H1 (cell line): ENCODE measurements at regions not wholly inside any gene's neighbourhood (a gene's known extent, or its start where the extent isn't known, plus 50 kb on each side); places are given as distances from the start of the nearest gene placed in this dataset.

Source experiments
- CEBPB ChIP-seq: IDR thresholded peaks from 2 replicates; pipeline ENCODE4 v1.6.1; 2012; ENCODE audit warnings: low read depth, low read length
- CTCF ChIP-seq, 3 experiments: IDR thresholded peaks; 1 replicate in 2 of 3; 2 replicates in 1 of 3; pipeline versions ENCODE4 v1.5.1 to v1.6.1; 2011; ENCODE audit warnings: low read length in 3 of 3, mild to moderate bottlenecking in 3 of 3, inconsistent platforms in 2 of 3, low read depth in 1 of 3, moderate library complexity in 1 of 3; ENCODE audit not compliant: insufficient read depth in 1 of 3; ENCODE audit errors: control extremely low read depth in 1 of 3
- EZH2 ChIP-seq: fragments of 200-600 bp; sonication (generic); IDR thresholded peaks from 2 replicates; pipeline ENCODE4 v1.7.1; 2012; ENCODE audit warnings: low read depth, mild to moderate bottlenecking, moderate library complexity, low read length, inconsistent platforms; ENCODE audit not compliant: severe bottlenecking
- GABPA ChIP-seq: IDR thresholded peaks from 2 replicates; pipeline ENCODE4 v1.6.1; 2011; ENCODE audit warnings: mild to moderate bottlenecking, low read length, moderate library complexity, borderline replicate concordance; ENCODE audit not compliant: insufficient read depth
- GTF2F1 ChIP-seq: IDR thresholded peaks from 2 replicates; pipeline ENCODE4 v1.6.1; 2012; ENCODE audit warnings: low read depth, low read length, improper control_type of control experiment, borderline replicate concordance
- JUN ChIP-seq: IDR thresholded peaks from 2 replicates; pipeline ENCODE4 v1.6.1; 2011; ENCODE audit warnings: low read depth, mild to moderate bottlenecking, improper control_type of control experiment, low read length
- JUND ChIP-seq: IDR thresholded peaks from 2 replicates; pipeline ENCODE4 v1.6.1; 2011; ENCODE audit warnings: mild to moderate bottlenecking, improper control_type of control experiment, low read length
- POLR2A ChIP-seq, 2 experiments: IDR thresholded peaks; 1 replicate in 1 of 2; 2 replicates in 1 of 2; pipeline ENCODE4 v1.6.1; 2011; ENCODE audit warnings: low read depth in 2 of 2, low read length in 2 of 2, mild to moderate bottlenecking in 2 of 2; ENCODE audit errors: control extremely low read depth in 1 of 2
- POLR2AphosphoS5 ChIP-seq: IDR thresholded peaks from 2 replicates; pipeline ENCODE4 v1.6.1; 2011; ENCODE audit warnings: low read depth, low read length
- RAD21 ChIP-seq, 2 experiments: IDR thresholded peaks in 1 of 2; conservative IDR thresholded peaks in 1 of 2; 2 replicates each; pipeline ENCODE4 v1.6.1; 2011; ENCODE audit warnings: low read depth in 2 of 2, low read length in 2 of 2, improper control_type of control experiment in 1 of 2, inconsistent platforms in 1 of 2, mild to moderate bottlenecking in 1 of 2, moderate library complexity in 1 of 2
- RXRA ChIP-seq: IDR thresholded peaks from 2 replicates; pipeline ENCODE4 v1.6.1; 2011; ENCODE audit warnings: low read depth, mild to moderate bottlenecking, low read length, moderate library complexity; ENCODE audit not compliant: insufficient read depth
- ZNF274 ChIP-seq: IDR thresholded peaks from 2 replicates; pipeline ENCODE4 v1.7.0; 2012; ENCODE audit warnings: low read length, borderline replicate concordance; ENCODE audit errors: extremely low read depth

DNA sequence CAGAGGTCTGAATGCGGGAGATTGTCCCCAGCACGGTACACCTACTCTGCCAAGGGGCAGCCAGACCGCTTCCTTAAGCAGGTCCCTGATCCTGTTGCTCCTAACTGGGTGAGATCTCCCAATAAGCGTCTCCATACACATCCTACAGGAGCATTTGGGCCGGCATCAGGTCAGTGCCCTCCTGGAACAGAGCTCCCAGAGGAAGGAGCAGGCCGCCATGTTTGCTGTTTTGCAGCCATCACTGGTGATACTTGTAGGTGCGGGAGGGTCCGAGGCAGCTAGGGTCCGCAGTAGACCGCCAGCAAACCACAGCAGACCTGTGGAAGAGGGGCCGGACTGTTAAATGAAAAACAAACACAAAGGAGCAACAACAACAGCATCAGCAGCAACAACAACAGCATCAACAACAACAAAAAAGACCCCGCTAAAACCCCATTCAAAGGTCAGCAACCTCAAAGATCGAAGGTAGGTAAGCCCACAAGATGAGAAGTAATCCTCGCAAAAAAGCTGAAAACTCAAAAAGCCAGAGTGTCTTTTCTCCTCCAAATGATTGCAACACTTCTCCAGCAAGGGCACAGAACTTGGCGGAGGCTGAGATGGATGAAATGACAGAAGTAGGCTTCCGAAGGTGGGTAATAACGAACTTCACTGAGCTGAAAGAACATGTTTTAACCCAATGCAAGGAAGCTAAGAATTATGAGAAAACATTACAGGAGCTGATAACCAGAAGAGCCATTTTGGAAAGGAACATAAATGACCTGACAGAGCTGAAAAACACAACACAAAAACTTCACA, 79.0 kb upstream of the CDH7 start:
- TF ChIP-seq JUN (no peak), CTCF (IDR thresholded peaks at IDR 0.05; ENCODE audit: control extremely low read depth in 1 of 3, insufficient read depth in 1 of 3, low read depth in 1 of 3, low read length in 3 of 3) (no peak), GABPA (no peak), JUND (no peak), CEBPB (no peak), GTF2F1 (no peak), RXRA (no peak), POLR2A (IDR thresholded peaks at IDR 0.05; ENCODE audit: control extremely low read depth in 1 of 2, low read depth in 2 of 2, low read length in 2 of 2) (no peak), EZH2 (no peak), POLR2AphosphoS5 (no peak), ZNF274 (no peak), RAD21 (IDR thresholded peaks at IDR 0.05 in 1 of 2, conservative IDR thresholded peaks at IDR 0.05 in 1 of 2; ENCODE audit: low read depth in 2 of 2, low read length in 2 of 2) (no peak)
